ENCODE measurements at regions not wholly inside any gene's neighbourhood (a gene's known extent, or its start where the extent isn't known, plus 50 kb on each side); places are given as distances from the start of the nearest gene placed in this dataset.

GRCh38 chr9:3674561-3674960 is 148.8 kb upstream of the RFX3 start:
- H3K36me3 ChIP-seq (ENCODE audit: control insufficient read depth in 2 of 2, insufficient read depth in 2 of 2, low read length in 1 of 2), result no peaks in the 10 kb centered on the region
- H3K4me3 ChIP-seq (ENCODE audit: low read depth in 1 of 2, low read length in 2 of 2), result no peak overlapping the region
- H3K9me3 ChIP-seq (ENCODE audit: control insufficient read depth in 2 of 2, insufficient read depth in 1 of 2, low read depth in 1 of 2, low read length in 1 of 2), result no peaks in the 10 kb centered on the region
- 84 to 89% methylated on average over 5 of the region's 5 CpGs for WGBS, 2 donors
- no peaks in the 10 kb centered on the region for H3K4me1 ChIP-seq (ENCODE audit: control insufficient read depth in 2 of 2, insufficient read depth in 2 of 2, low read length in 1 of 2)
- no peak overlapping the region for H3K27ac ChIP-seq (ENCODE audit: low read depth in 2 of 2, low read length in 1 of 2)
- no peaks in the 10 kb centered on the region for H3K27me3 ChIP-seq (ENCODE audit: control insufficient read depth in 1 of 2, insufficient read depth in 2 of 2, low read length in 2 of 2)

GRCh38 chr9:3672399-3672798 is 146.6 kb upstream of the RFX3 start:
- H3K4me1 ChIP-seq (ENCODE audit: control insufficient read depth in 2 of 2, insufficient read depth in 2 of 2, low read length in 1 of 2), result no peaks in the 10 kb centered on the region
- no peaks in the 10 kb centered on the region for H3K9me3 ChIP-seq (ENCODE audit: control insufficient read depth in 2 of 2, insufficient read depth in 1 of 2, low read depth in 1 of 2, low read length in 1 of 2)
- no peaks in the 10 kb centered on the region for H3K27me3 ChIP-seq (ENCODE audit: control insufficient read depth in 1 of 2, insufficient read depth in 2 of 2, low read length in 2 of 2)
- H3K36me3 ChIP-seq (ENCODE audit: control insufficient read depth in 2 of 2, insufficient read depth in 2 of 2, low read length in 1 of 2), result no peaks in the 10 kb centered on the region
- 91% methylated on average over 5 of the region's 5 CpGs for WGBS, 2 donors
- H3K27ac ChIP-seq (ENCODE audit: low read depth in 2 of 2, low read length in 1 of 2), result no peak overlapping the region
- H3K4me3 ChIP-seq (ENCODE audit: low read depth in 1 of 2, low read length in 2 of 2), result no peak overlapping the region

GRCh38 chr9:3664044-3664443 is 138.2 kb upstream of the RFX3 start:
- Histone ChIP-seq H3K27me3 (ENCODE audit: control insufficient read depth in 1 of 2, insufficient read depth in 2 of 2, low read length in 2 of 2) (no peaks in the 10 kb centered on the region), H3K4me1 (ENCODE audit: control insufficient read depth in 2 of 2, insufficient read depth in 2 of 2, low read length in 1 of 2) (no peaks in the 10 kb centered on the region), H3K9me3 (ENCODE audit: control insufficient read depth in 2 of 2, insufficient read depth in 1 of 2, low read depth in 1 of 2, low read length in 1 of 2) (no peaks in the 10 kb centered on the region), H3K27ac (ENCODE audit: low read depth in 2 of 2, low read length in 1 of 2) (no peak overlapping the region), H3K4me3 (ENCODE audit: low read depth in 1 of 2, low read length in 2 of 2) (no peak overlapping the region), H3K36me3 (ENCODE audit: control insufficient read depth in 2 of 2, insufficient read depth in 2 of 2, low read length in 1 of 2) (no peaks in the 10 kb centered on the region)
- 83 to 89% methylated on average over 1 of the region's 1 CpG for WGBS, 2 donors

- H3K4me3 ChIP-seq (ENCODE audit: low read depth in 1 of 2, low read length in 2 of 2), result no peak overlapping the region
- WGBS, 2 donors, result 77 to 83% methylated on average over 4 of the region's 4 CpGs
- no peaks in the 10 kb centered on the region for H3K27me3 ChIP-seq (ENCODE audit: control insufficient read depth in 1 of 2, insufficient read depth in 2 of 2, low read length in 2 of 2)
- no peak overlapping the region for H3K27ac ChIP-seq (ENCODE audit: low read depth in 2 of 2, low read length in 1 of 2)
- H3K36me3 ChIP-seq (ENCODE audit: control insufficient read depth in 2 of 2, insufficient read depth in 2 of 2, low read length in 1 of 2), result no peaks in the 10 kb centered on the region
- no peaks in the 10 kb centered on the region for H3K4me1 ChIP-seq (ENCODE audit: control insufficient read depth in 2 of 2, insufficient read depth in 2 of 2, low read length in 1 of 2)
- peaks cover 0 to 2% of the 10 kb centered on the region in 2 donors for H3K9me3 ChIP-seq (ENCODE audit: control insufficient read depth in 2 of 2, insufficient read depth in 1 of 2, low read depth in 1 of 2, low read length in 1 of 2)
These were observed 136.9 kb upstream of the RFX3 start for GRCh38 chr9:3662671-3663070.

- no peaks in the 10 kb centered on the region for H3K36me3 ChIP-seq (ENCODE audit: control insufficient read depth in 2 of 2, insufficient read depth in 2 of 2, low read length in 1 of 2)
- WGBS, 2 donors, result 64 to 76% methylated on average over 1 of the region's 1 CpG
- H3K27me3 ChIP-seq (ENCODE audit: control insufficient read depth in 1 of 2, insufficient read depth in 2 of 2, low read length in 2 of 2), result no peaks in the 10 kb centered on the region
- H3K9me3 ChIP-seq (ENCODE audit: control insufficient read depth in 2 of 2, insufficient read depth in 1 of 2, low read depth in 1 of 2, low read length in 1 of 2), result peaks cover 0 to 2% of the 10 kb centered on the region in 2 donors
- H3K4me1 ChIP-seq (ENCODE audit: control insufficient read depth in 2 of 2, insufficient read depth in 2 of 2, low read length in 1 of 2), result no peaks in the 10 kb centered on the region
- H3K4me3 ChIP-seq (ENCODE audit: low read depth in 1 of 2, low read length in 2 of 2), result no peak overlapping the region
- H3K27ac ChIP-seq (ENCODE audit: low read depth in 2 of 2, low read length in 1 of 2), result no peak overlapping the region
These were observed 135.1 kb upstream of the RFX3 start for GRCh38 chr9:3660936-3661335.

- Histone ChIP-seq H3K36me3 (ENCODE audit: control insufficient read depth in 2 of 2, insufficient read depth in 2 of 2, low read length in 1 of 2) (no peaks in the 10 kb centered on the region), H3K4me1 (ENCODE audit: control insufficient read depth in 2 of 2, insufficient read depth in 2 of 2, low read length in 1 of 2) (no peaks in the 10 kb centered on the region), H3K27ac (ENCODE audit: low read depth in 2 of 2, low read length in 1 of 2) (no peak overlapping the region), H3K27me3 (ENCODE audit: control insufficient read depth in 1 of 2, insufficient read depth in 2 of 2, low read length in 2 of 2) (no peaks in the 10 kb centered on the region), H3K4me3 (ENCODE audit: low read depth in 1 of 2, low read length in 2 of 2) (no peak overlapping the region), H3K9me3 (ENCODE audit: control insufficient read depth in 2 of 2, insufficient read depth in 1 of 2, low read depth in 1 of 2, low read length in 1 of 2) (peaks cover 0 to 2% of the 10 kb centered on the region in 2 donors)
- whole genome bisulfite sequencing, 2 donors, result 76 to 77% methylated on average over 2 of the region's 2 CpGs
These were observed 133.8 kb upstream of the RFX3 start for GRCh38 chr9:3659647-3660046.

GRCh38 chr9:3658964-3659363 is 133.2 kb upstream of the RFX3 start:
- peaks cover 0 to 2% of the 10 kb centered on the region in 2 donors for H3K9me3 ChIP-seq (ENCODE audit: control insufficient read depth in 2 of 2, insufficient read depth in 1 of 2, low read depth in 1 of 2, low read length in 1 of 2)
- H3K4me1 ChIP-seq (ENCODE audit: control insufficient read depth in 2 of 2, insufficient read depth in 2 of 2, low read length in 1 of 2), result no peaks in the 10 kb centered on the region
- H3K36me3 ChIP-seq (ENCODE audit: control insufficient read depth in 2 of 2, insufficient read depth in 2 of 2, low read length in 1 of 2), result no peaks in the 10 kb centered on the region
- H3K27me3 ChIP-seq (ENCODE audit: control insufficient read depth in 1 of 2, insufficient read depth in 2 of 2, low read length in 2 of 2), result no peaks in the 10 kb centered on the region
- no peak overlapping the region for H3K27ac ChIP-seq (ENCODE audit: low read depth in 2 of 2, low read length in 1 of 2)
- WGBS, 2 donors, result 90 to 93% methylated on average over 3 of the region's 3 CpGs
- no peak overlapping the region for H3K4me3 ChIP-seq (ENCODE audit: low read depth in 1 of 2, low read length in 2 of 2)

- Histone ChIP-seq H3K27ac (ENCODE audit: low read depth in 2 of 2, low read length in 1 of 2) (no peak overlapping the region), H3K27me3 (ENCODE audit: control insufficient read depth in 1 of 2, insufficient read depth in 2 of 2, low read length in 2 of 2) (no peaks in the 10 kb centered on the region), H3K4me1 (ENCODE audit: control insufficient read depth in 2 of 2, insufficient read depth in 2 of 2, low read length in 1 of 2) (no peaks in the 10 kb centered on the region), H3K4me3 (ENCODE audit: low read depth in 1 of 2, low read length in 2 of 2) (no peak overlapping the region), H3K9me3 (ENCODE audit: control insufficient read depth in 2 of 2, insufficient read depth in 1 of 2, low read depth in 1 of 2, low read length in 1 of 2) (peaks cover 0 to 2% of the 10 kb centered on the region in 2 donors), H3K36me3 (ENCODE audit: control insufficient read depth in 2 of 2, insufficient read depth in 2 of 2, low read length in 1 of 2) (no peaks in the 10 kb centered on the region)
- WGBS, 2 donors, result 82 to 88% methylated on average over 2 of the region's 2 CpGs
These were observed 130.4 kb upstream of the RFX3 start for GRCh38 chr9:3656224-3656623.

GRCh38 chr9:3650994-3651622 is 125.3 kb upstream of the RFX3 start:
- H3K27ac ChIP-seq (ENCODE audit: low read depth in 2 of 2, low read length in 1 of 2), result no peak overlapping the region
- 68 to 71% methylated on average over 5 of the region's 5 CpGs for WGBS, 2 donors
- no peak overlapping the region for H3K4me3 ChIP-seq (ENCODE audit: low read depth in 1 of 2, low read length in 2 of 2)
- H3K9me3 ChIP-seq (ENCODE audit: control insufficient read depth in 2 of 2, insufficient read depth in 1 of 2, low read depth in 1 of 2, low read length in 1 of 2), result no peaks in the 10 kb centered on the region
- no peaks in the 10 kb centered on the region for H3K36me3 ChIP-seq (ENCODE audit: control insufficient read depth in 2 of 2, insufficient read depth in 2 of 2, low read length in 1 of 2)
- H3K27me3 ChIP-seq (ENCODE audit: control insufficient read depth in 1 of 2, insufficient read depth in 2 of 2, low read length in 2 of 2), result no peaks in the 10 kb centered on the region
- no peaks in the 10 kb centered on the region for H3K4me1 ChIP-seq (ENCODE audit: control insufficient read depth in 2 of 2, insufficient read depth in 2 of 2, low read length in 1 of 2)

GRCh38 chr9:3648722-3649246 is 123.0 kb upstream of the RFX3 start:
- H3K4me3 ChIP-seq (ENCODE audit: low read depth in 1 of 2, low read length in 2 of 2), result no peak overlapping the region
- WGBS, 2 donors, result 79 to 84% methylated on average over 4 of the region's 4 CpGs
- H3K27ac ChIP-seq (ENCODE audit: low read depth in 2 of 2, low read length in 1 of 2), result no peak overlapping the region
- no peaks in the 10 kb centered on the region for H3K9me3 ChIP-seq (ENCODE audit: control insufficient read depth in 2 of 2, insufficient read depth in 1 of 2, low read depth in 1 of 2, low read length in 1 of 2)
- H3K4me1 ChIP-seq (ENCODE audit: control insufficient read depth in 2 of 2, insufficient read depth in 2 of 2, low read length in 1 of 2), result no peaks in the 10 kb centered on the region
- H3K36me3 ChIP-seq (ENCODE audit: control insufficient read depth in 2 of 2, insufficient read depth in 2 of 2, low read length in 1 of 2), result no peaks in the 10 kb centered on the region
- H3K27me3 ChIP-seq (ENCODE audit: control insufficient read depth in 1 of 2, insufficient read depth in 2 of 2, low read length in 2 of 2), result no peaks in the 10 kb centered on the region
